ENCODE measurements at regions not wholly inside any gene's neighbourhood (a gene's known extent, or its start where the extent isn't known, plus 50 kb on each side); places are given as distances from the start of the nearest gene placed in this dataset.

DNA sequence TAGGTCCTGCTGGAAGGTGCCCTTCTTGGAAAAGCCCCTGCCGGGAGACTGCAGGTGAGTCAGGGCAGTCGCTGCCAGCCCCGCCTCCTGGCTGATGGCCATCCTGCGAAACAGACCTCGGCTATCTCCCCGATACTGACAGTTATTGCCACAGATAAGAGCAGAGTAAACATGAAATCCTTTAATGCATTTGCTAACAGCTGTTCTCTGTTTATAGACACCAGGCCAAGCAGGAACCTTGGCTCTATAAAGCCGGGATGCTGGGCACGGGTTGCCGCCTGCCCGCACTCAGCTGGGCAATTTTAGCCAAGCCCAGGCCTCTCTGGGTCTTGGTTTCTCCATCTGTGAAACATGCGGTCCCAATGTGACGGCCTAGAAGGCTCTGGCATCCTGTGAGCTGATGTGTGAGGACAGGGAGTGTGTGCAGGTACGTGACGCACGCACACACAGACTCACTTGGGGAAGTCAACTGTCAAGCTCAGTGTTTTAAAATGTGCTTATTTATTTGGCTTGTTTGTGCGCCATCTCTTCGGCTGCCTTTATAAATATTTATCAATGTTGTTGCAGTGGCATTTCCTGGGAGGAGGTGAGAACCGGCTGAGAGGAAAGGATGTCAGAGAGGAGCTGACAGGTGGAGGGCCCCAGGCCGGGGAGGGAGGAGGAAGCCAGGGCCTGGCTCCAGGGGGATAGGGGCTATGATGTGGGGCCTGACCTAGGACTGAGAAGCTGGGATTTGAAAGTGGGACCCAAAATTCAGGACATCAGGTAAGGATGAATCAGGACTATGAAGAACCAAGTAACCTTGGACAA, 50.8 kb upstream of the PRR23E start:
- no peak for DNase-seq (ENCODE audit: low read depth)
- TF ChIP-seq, protein P1, sequence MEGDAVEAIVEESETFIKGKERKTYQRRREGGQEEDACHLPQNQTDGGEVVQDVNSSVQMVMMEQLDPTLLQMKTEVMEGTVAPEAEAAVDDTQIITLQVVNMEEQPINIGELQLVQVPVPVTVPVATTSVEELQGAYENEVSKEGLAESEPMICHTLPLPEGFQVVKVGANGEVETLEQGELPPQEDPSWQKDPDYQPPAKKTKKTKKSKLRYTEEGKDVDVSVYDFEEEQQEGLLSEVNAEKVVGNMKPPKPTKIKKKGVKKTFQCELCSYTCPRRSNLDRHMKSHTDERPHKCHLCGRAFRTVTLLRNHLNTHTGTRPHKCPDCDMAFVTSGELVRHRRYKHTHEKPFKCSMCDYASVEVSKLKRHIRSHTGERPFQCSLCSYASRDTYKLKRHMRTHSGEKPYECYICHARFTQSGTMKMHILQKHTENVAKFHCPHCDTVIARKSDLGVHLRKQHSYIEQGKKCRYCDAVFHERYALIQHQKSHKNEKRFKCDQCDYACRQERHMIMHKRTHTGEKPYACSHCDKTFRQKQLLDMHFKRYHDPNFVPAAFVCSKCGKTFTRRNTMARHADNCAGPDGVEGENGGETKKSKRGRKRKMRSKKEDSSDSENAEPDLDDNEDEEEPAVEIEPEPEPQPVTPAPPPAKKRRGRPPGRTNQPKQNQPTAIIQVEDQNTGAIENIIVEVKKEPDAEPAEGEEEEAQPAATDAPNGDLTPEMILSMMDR (IDR thresholded peaks at IDR 0.05; ENCODE audit: insufficient read depth, low read depth, low read length, missing control alignments), result no peak
- H3K4me3 ChIP-seq (ENCODE audit: low read depth, low read length), result no peak overlapping the region

All from GM12865 (cell line).